ENCODE measurements at regions not wholly inside any gene's neighbourhood (a gene's known extent, or its start where the extent isn't known, plus 50 kb on each side); places are given as distances from the start of the nearest gene placed in this dataset.
A peak's percentile ranks its signal among the peaks of the same experiment; 100 is the strongest.

DNA sequence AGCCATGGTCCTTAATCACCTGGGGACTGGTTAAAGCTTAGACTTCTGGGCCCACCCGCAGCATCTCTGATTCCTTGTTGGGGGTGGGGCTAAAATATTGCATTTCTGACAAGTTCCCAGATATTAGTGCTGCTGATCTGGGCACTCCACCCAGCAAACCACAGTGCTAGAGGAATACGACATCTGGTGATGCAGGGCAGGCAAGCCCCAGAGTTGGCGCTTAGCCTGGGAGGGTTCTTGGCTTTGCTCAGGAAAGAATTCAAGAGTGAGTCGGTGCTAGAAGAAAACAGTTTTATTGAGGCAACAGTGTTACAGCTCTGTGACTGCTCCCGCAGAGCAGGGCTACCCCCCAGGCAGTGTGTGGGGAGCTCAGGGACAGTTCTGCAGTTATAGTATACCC is 210.7 kb downstream of the TFAP2C start:
- in situ Hi-C loops (cut with MboI; ENCODE audit: low pct_ligation_motif_present in 1 of 4, low pct_unique_long_range_greater_than_20kb in 1 of 4, low sequenced_read_pairs in 3 of 4) = no loop called here
- peak; percentile 25 for DNase-seq
- intact Hi-C loops (cut with DNase I; ENCODE audit: low total_unique reads) = loop anchor here (10.0 kb wide), 1 partner anchor 205 kb away; no protein-coding TSS in a partner anchor
- peak in 1 of 3 donors; percentile 44 for TF ChIP-seq POLR2AphosphoS5 (IDR thresholded peaks at IDR 0.05)
- TF ChIP-seq POLR2A (IDR thresholded peaks at IDR 0.05) = no peak
- H3K36me3 ChIP-seq = no peaks in the 10 kb centered on the region
- peaks cover 0 to 8% (median 0%) of the 10 kb centered on the region in 4 donors for H3K4me1 ChIP-seq
- peak overlapping the region in 3 of 4 donors; percentile 18 to 49 (median 23) for H3K27ac ChIP-seq
- no peaks in the 10 kb centered on the region for H3K9me3 ChIP-seq
- WGBS, 2 donors (ENCODE audit: low coverage in 1 of 2) = 72% methylated on average over 5 of the region's 5 CpGs; no CpG with 5 or more reads in 1 of the 2 donors
- H3K27me3 ChIP-seq = no peaks in the 10 kb centered on the region
- H3K4me3 ChIP-seq = no peak overlapping the region

DNA sequence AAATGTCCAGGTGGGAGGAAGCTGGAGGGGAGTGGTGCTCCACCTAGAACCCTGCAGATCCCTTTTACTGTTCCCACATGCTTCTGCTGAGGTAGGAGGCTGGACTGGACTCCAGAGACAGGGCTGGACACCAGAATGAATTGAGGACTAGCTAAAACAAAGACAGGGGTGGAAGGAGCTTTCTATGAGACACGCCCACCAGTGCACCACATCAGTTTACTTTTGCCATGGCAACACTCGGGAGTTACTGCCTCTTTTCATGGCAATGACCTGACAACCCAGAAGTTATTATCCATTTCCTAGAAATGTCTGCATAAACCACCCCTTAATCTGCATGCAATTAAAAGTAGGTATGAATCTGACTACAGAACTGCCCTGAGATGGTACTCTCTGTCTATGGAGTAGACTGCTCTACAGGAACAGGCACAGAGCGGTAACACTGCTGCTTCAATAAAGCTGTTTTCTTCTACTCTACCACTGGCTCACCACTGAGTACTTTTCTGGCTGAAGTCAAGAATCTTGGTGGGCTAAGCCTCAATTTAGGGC is 211.7 kb downstream of the TFAP2C start:
- intact Hi-C loops (cut with DNase I; ENCODE audit: low total_unique reads) (loop anchor here (10.0 kb wide), 1 partner anchor 206 kb away; no protein-coding TSS in a partner anchor), in situ Hi-C loops (cut with MboI; ENCODE audit: low pct_ligation_motif_present in 1 of 4, low pct_unique_long_range_greater_than_20kb in 1 of 4, low sequenced_read_pairs in 3 of 4) (no loop called here)
- H3K9me3 ChIP-seq = no peaks in the 10 kb centered on the region
- no peak overlapping the region for H3K4me3 ChIP-seq
- no peak for DNase-seq
- peak overlapping the region in 3 of 4 donors; percentile 25 to 52 (median 35) for H3K27ac ChIP-seq
- no peak for TF ChIP-seq POLR2AphosphoS5 (IDR thresholded peaks at IDR 0.05)
- no peak for TF ChIP-seq POLR2A (IDR thresholded peaks at IDR 0.05)
- TF ChIP-seq EP300 (IDR thresholded peaks at IDR 0.05; ENCODE audit: low read depth) = no peak
- TF ChIP-seq, protein P1, sequence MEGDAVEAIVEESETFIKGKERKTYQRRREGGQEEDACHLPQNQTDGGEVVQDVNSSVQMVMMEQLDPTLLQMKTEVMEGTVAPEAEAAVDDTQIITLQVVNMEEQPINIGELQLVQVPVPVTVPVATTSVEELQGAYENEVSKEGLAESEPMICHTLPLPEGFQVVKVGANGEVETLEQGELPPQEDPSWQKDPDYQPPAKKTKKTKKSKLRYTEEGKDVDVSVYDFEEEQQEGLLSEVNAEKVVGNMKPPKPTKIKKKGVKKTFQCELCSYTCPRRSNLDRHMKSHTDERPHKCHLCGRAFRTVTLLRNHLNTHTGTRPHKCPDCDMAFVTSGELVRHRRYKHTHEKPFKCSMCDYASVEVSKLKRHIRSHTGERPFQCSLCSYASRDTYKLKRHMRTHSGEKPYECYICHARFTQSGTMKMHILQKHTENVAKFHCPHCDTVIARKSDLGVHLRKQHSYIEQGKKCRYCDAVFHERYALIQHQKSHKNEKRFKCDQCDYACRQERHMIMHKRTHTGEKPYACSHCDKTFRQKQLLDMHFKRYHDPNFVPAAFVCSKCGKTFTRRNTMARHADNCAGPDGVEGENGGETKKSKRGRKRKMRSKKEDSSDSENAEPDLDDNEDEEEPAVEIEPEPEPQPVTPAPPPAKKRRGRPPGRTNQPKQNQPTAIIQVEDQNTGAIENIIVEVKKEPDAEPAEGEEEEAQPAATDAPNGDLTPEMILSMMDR (IDR thresholded peaks at IDR 0.05) = no peak
- no peaks in the 10 kb centered on the region for H3K27me3 ChIP-seq
- WGBS, 2 donors (ENCODE audit: low coverage in 1 of 2) = 55% methylated on average over 3 of the region's 3 CpGs; no CpG with 5 or more reads in 1 of the 2 donors
- no peaks in the 10 kb centered on the region for H3K36me3 ChIP-seq
- peaks cover 0 to 8% (median 0%) of the 10 kb centered on the region in 4 donors for H3K4me1 ChIP-seq

DNA sequence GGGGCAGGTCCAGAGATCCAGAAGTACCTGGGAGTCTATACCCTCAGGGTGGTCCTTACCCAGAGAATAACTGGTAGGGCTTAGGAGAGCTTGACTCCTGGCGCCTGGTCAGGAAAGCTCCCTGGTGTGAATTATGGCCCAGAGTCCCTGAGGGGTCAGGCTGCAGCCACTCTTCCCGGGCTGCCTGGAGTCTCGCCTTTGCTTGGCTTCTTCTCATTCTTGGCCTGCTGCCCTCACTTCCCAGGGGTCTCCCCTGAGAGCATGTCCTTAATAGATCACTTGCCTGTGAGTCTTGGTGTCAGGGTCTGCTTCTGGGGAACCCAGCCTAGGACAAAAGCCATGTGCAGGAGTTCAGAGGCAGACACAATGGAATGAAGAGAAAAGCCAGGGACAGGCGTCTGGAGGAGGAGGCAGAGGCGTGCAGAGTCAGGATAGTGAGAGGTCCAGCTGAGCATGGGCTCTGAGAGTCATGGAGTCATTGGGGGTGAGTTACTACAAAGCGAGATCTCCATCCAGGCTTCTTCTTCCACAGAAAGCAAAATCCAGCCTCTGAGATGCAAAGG is 212.3 kb downstream of the TFAP2C start:
- DNase-seq = no peak
- peaks cover 0 to 8% (median 0%) of the 10 kb centered on the region in 4 donors for H3K4me1 ChIP-seq
- in situ Hi-C loops (cut with MboI; ENCODE audit: low pct_ligation_motif_present in 1 of 4, low pct_unique_long_range_greater_than_20kb in 1 of 4, low sequenced_read_pairs in 3 of 4) = no loop called here
- H3K4me3 ChIP-seq = no peak overlapping the region
- H3K27me3 ChIP-seq = no peaks in the 10 kb centered on the region
- no peaks in the 10 kb centered on the region for H3K36me3 ChIP-seq
- TF ChIP-seq POLR2A (IDR thresholded peaks at IDR 0.05) (no peak), EP300 (IDR thresholded peaks at IDR 0.05; ENCODE audit: low read depth) (no peak), POLR2AphosphoS5 (IDR thresholded peaks at IDR 0.05) (peak in 1 of 3 donors; percentile 11)
- TF ChIP-seq, protein P1 (IDR thresholded peaks at IDR 0.05) = no peak
- WGBS, 2 donors (ENCODE audit: low coverage in 1 of 2) = 60 to 100% methylated on average over 1 to 6 of the region's 6 CpGs
- peak overlapping the region in 3 of 4 donors; percentile 25 to 52 (median 35) for H3K27ac ChIP-seq
- no peaks in the 10 kb centered on the region for H3K9me3 ChIP-seq
- intact Hi-C loops (cut with DNase I; ENCODE audit: low total_unique reads) = loop anchor here (10.0 kb wide), 1 partner anchor 207 kb away; no protein-coding TSS in a partner anchor

DNA sequence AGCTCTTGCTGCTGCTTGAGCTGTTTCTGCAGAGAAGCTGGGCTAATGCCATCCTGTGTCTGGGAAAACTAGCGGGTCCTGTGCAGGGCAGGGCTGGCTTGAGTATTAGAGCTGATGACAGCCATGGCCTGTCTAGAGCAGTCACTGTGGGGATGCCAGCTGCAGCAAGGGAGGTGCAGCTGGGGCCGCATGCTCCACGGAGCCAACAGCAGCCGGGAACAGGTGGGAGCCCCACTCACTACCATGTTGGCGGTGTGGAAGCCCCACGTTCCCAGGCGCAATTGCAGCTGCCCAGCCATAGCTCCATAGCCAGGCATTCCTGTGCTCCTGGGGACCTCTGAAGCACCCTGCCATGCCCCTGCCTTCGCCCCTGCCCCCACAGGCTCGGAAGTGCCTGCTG is 212.9 kb downstream of the TFAP2C start:
- DNase-seq = no peak
- intact Hi-C loops (cut with DNase I; ENCODE audit: low total_unique reads) (loop anchor here (10.0 kb wide), 1 partner anchor 207 kb away; no protein-coding TSS in a partner anchor), in situ Hi-C loops (cut with MboI; ENCODE audit: low pct_ligation_motif_present in 1 of 4, low pct_unique_long_range_greater_than_20kb in 1 of 4, low sequenced_read_pairs in 3 of 4) (no loop called here)
- no peak for TF ChIP-seq POLR2AphosphoS5 (IDR thresholded peaks at IDR 0.05)
- no peak for TF ChIP-seq POLR2A (IDR thresholded peaks at IDR 0.05)
- TF ChIP-seq, protein P1 (IDR thresholded peaks at IDR 0.05) = no peak
- TF ChIP-seq EP300 (IDR thresholded peaks at IDR 0.05; ENCODE audit: low read depth) = no peak
- peaks cover 0 to 8% (median 0%) of the 10 kb centered on the region in 4 donors for H3K4me1 ChIP-seq
- no peaks in the 10 kb centered on the region for H3K9me3 ChIP-seq
- no peak overlapping the region for H3K4me3 ChIP-seq
- 86 to 89% methylated on average over 6 to 9 of the region's 9 CpGs for WGBS, 2 donors (ENCODE audit: low coverage in 1 of 2)
- H3K27me3 ChIP-seq = no peaks in the 10 kb centered on the region
- no peaks in the 10 kb centered on the region for H3K36me3 ChIP-seq
- peak overlapping the region in 2 of 4 donors; percentile 25 to 52 for H3K27ac ChIP-seq
